A549 (cell line): ENCODE measurements at regions not wholly inside any gene's neighbourhood (a gene's known extent, or its start where the extent isn't known, plus 50 kb on each side); places are given as distances from the start of the nearest gene placed in this dataset.

Source experiments
- ATAC-seq, 2 experiments: fragments of 200-7000 bp in 1 of 2; fragments of >200 bp in 1 of 2; cut with Nextera tagmentation in 1 of 2; cut with Tn5 transposase in 1 of 2; 3 replicates each; pipeline versions ENCODE4 v1.8.0 to v1.9.1; 2018 to 2020; ENCODE audit warnings: mild to moderate bottlenecking in 1 of 2, moderate library complexity in 1 of 2
- CTCF ChIA-PET: fragments of 300-600 bp; sonication (Branson Sonifier 250); formaldehyde crosslinking; extraction: SDS; loops from one replicate; lab custom pipeline; 2021; ENCODE audit warnings: antibody characterized with exemption, inconsistent platforms; lab: Yijun Ruan, JAX
- POLR2A ChIA-PET: fragments of 350-600 bp; formaldehyde crosslinking; extraction: SDS; loops from one replicate; lab custom pipeline; 2021; ENCODE audit warnings: antibody characterized with exemption, inconsistent platforms; lab: Yijun Ruan, JAX
- DNase-seq, 2 experiments: peaks; one replicate each; pipeline versions ENCODE4 v3.0.0 to v3.0.0-alpha.2; 2011 to 2016; ENCODE audit warnings: low read depth in 1 of 2, low spot score in 1 of 2
- FAIRE-seq: peaks from 2 replicates; lab custom pipeline; 2011; peaks lifted over from hg19 to GRCh38; lab: Jason Lieb, UNC
- H3K27ac ChIP-seq, 2 experiments: fragments of >200 bp; sonication (Bioruptor Twin); formaldehyde crosslinking; 3 replicates each; pipeline ENCODE4 v1.5.1; 2016 to 2017
- H3K4me1 ChIP-seq: fragments of >200 bp; sonication (Bioruptor Twin); formaldehyde crosslinking; 3 replicates; pipeline ENCODE4 v1.6.1; 2016
- H3K4me2 ChIP-seq: fragments of >200 bp; sonication (Bioruptor Twin); formaldehyde crosslinking; 3 replicates; pipeline ENCODE4 v1.6.1; 2016
- H3K4me3 ChIP-seq: fragments of >200 bp; sonication (Bioruptor Twin); formaldehyde crosslinking; 3 replicates; pipeline ENCODE4 v1.5.1; 2016
- H3K9me3 ChIP-seq: fragments of >200 bp; sonication (Bioruptor Twin); formaldehyde crosslinking; 3 replicates; pipeline ENCODE4 v1.6.1; 2016
- CHD2 ChIP-seq: fragments of 150-350 bp; IDR thresholded peaks from 2 replicates; pipeline ENCODE4 v1.6.1; 2014; ENCODE audit warnings: low read length; ENCODE audit not compliant: partially characterized antibody
- CHD4 ChIP-seq: fragments of 200-600 bp; sonication (generic); IDR thresholded peaks from 2 replicates; pipeline ENCODE4 v1.6.1; 2016; ENCODE audit warnings: antibody characterized with exemption, mild to moderate bottlenecking, borderline replicate concordance
- EHMT2 ChIP-seq: fragments of 200-600 bp; sonication (generic); IDR thresholded peaks from 2 replicates; pipeline ENCODE4 v1.6.1; 2016; ENCODE audit warnings: antibody characterized with exemption, low read depth, mild to moderate bottlenecking, moderate library complexity
- ESRRA ChIP-seq: fragments of 150-350 bp; IDR thresholded peaks from 2 replicates; pipeline ENCODE4 v1.6.1; 2014; ENCODE audit warnings: mild to moderate bottlenecking, low read length, borderline replicate concordance
- FOSL2 ChIP-seq, 2 experiments: fragments of 450-650 bp in 1 of 2; fragments of >200 bp in 1 of 2; sonication (Bioruptor Twin) in 1 of 2; formaldehyde crosslinking; IDR thresholded peaks; 2 replicates each; pipeline versions ENCODE4 v1.5.0 to v1.6.1; 2016 to 2020; ENCODE audit warnings: mild to moderate bottlenecking in 1 of 2, moderate library complexity in 1 of 2
- GATA3 ChIP-seq: IDR thresholded peaks from 2 replicates; pipeline ENCODE4 v1.6.1; 2012; ENCODE audit warnings: borderline replicate concordance
- HEYL ChIP-seq: fragments of 250-450 bp; sonication (Bioruptor Pico); IDR thresholded peaks from 2 replicates; pipeline ENCODE4 v1.8.0; 2021; ENCODE audit warnings: mild to moderate bottlenecking, moderate library complexity
- HOXA7 ChIP-seq: fragments of 250-450 bp; sonication (Bioruptor Pico); IDR thresholded peaks from 2 replicates; pipeline ENCODE4 v1.5.0; 2020; ENCODE audit warnings: mild to moderate bottlenecking, moderate library complexity
- HOXB5 ChIP-seq: fragments of 250-450 bp; sonication (Bioruptor Pico); IDR thresholded peaks from 2 replicates; pipeline ENCODE4 v1.5.0; 2020; ENCODE audit warnings: mild to moderate bottlenecking, moderate library complexity
- JUN ChIP-seq, 2 experiments: fragments of >200 bp; sonication (Bioruptor Twin); formaldehyde crosslinking; IDR thresholded peaks; 2 replicates in 1 of 2; 3 replicates in 1 of 2; pipeline ENCODE4 v1.6.1; 2016 to 2017
- JUNB ChIP-seq: fragments of >200 bp; sonication (Bioruptor Twin); formaldehyde crosslinking; IDR thresholded peaks from 2 replicates; pipeline ENCODE4 v1.6.1; 2016
- KDM1A ChIP-seq: fragments of 200-600 bp; sonication (generic); IDR thresholded peaks from 2 replicates; pipeline ENCODE4 v1.6.1; 2016; ENCODE audit warnings: low read depth, mild to moderate bottlenecking
- KDM5A ChIP-seq: fragments of 200-600 bp; sonication (generic); IDR thresholded peaks from 2 replicates; pipeline ENCODE4 v1.6.1; 2016; ENCODE audit warnings: antibody characterized with exemption, mild to moderate bottlenecking
- MAZ ChIP-seq: fragments of 150-350 bp; IDR thresholded peaks from 2 replicates; pipeline ENCODE4 v1.6.1; 2014; ENCODE audit warnings: antibody characterized with exemption, low read depth, low read length, borderline replicate concordance
- PHF8 ChIP-seq: fragments of 200-600 bp; sonication (generic); IDR thresholded peaks from 2 replicates; pipeline ENCODE4 v1.6.1; 2016; ENCODE audit warnings: low read depth, mild to moderate bottlenecking, antibody characterized with exemption, moderate library complexity, borderline replicate concordance
- RARB ChIP-seq: fragments of 250-450 bp; sonication (Bioruptor Pico); IDR thresholded peaks from 2 replicates; pipeline ENCODE4 v1.8.0; 2021; ENCODE audit warnings: mild to moderate bottlenecking, moderate library complexity
- RCOR1 ChIP-seq: fragments of 150-350 bp; IDR thresholded peaks from 2 replicates; pipeline ENCODE4 v1.6.1; 2014; ENCODE audit warnings: antibody characterized with exemption, low read length, low read depth
- RFX5 ChIP-seq: fragments of 450-650 bp; IDR thresholded peaks from 2 replicates; pipeline ENCODE4 v1.7.1; 2014; ENCODE audit warnings: antibody characterized with exemption, mild to moderate bottlenecking, moderate library complexity
- RNF2 ChIP-seq: fragments of 200-600 bp; sonication (generic); IDR thresholded peaks from 2 replicates; pipeline ENCODE4 v1.6.1; 2016; ENCODE audit warnings: low read depth, mild to moderate bottlenecking, antibody characterized with exemption, moderate library complexity, borderline replicate concordance
- SMC3 ChIP-seq: fragments of >200 bp; sonication (Bioruptor Twin); formaldehyde crosslinking; IDR thresholded peaks from 3 replicates; pipeline ENCODE4 v1.6.1; 2018; ENCODE audit warnings: inconsistent platforms
- ZC3H11A ChIP-seq: fragments of 450-650 bp; IDR thresholded peaks from 2 replicates; pipeline ENCODE4 v1.6.1; 2014; ENCODE audit warnings: antibody characterized with exemption, mild to moderate bottlenecking
- WGBS: methylation state at CpG from one replicate; pipeline ENCODE4 v1.1.6; 2017; ENCODE audit errors: missing lambda C conversion rate; 5-methylcytosine and 5-hydroxymethylcytosine counted together
- TF ChIP-seq, protein P1 (sequence below): fragments of 450-650 bp; IDR thresholded peaks from 2 replicates; pipeline ENCODE4 v1.6.1; 2014; ENCODE audit warnings: antibody characterized with exemption
- TF ChIP-seq, protein P2 (sequence below): IDR thresholded peaks from 2 replicates; pipeline ENCODE4 v1.6.1; 2012; ENCODE audit warnings: low read depth, borderline replicate concordance
- TF ChIP-seq, protein P3 (sequence below): IDR thresholded peaks from 2 replicates; pipeline ENCODE4 v1.6.1; 2012
- TF ChIP-seq, protein P4 (sequence below): fragments of >200 bp; sonication (Bioruptor Twin); formaldehyde crosslinking; IDR thresholded peaks from 2 replicates; pipeline ENCODE4 v1.6.1; 2016

DNA sequence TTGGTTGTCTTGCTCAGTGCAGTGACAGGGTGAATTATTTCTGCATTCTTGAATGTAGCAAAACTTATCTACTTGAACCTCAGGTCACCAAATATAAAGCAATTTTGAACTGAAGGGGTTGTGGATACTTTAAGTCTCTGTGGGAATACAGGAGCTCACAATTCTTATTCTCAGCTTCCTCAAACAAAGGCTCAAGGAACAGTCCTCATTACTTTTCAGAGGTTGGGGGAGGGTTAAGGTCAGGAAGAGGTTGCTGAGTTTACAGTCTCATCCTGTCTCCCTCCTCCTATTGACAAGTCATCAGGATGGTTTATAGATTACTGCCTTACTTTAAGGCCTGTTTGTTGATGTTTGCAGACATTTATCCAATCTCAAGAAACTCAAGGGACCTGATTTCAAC, 143.6 kb upstream of the SPACA1 start:
- Histone ChIP-seq H3K4me2 (no peak overlapping the region), H3K4me3 (no peak overlapping the region), H3K4me1 (no peaks in the 10 kb centered on the region), H3K27ac (no peak overlapping the region), H3K9me3 (no peaks in the 10 kb centered on the region)
- ATAC-seq (no peak), FAIRE-seq (no peak), DNase-seq (no peak)
- CTCF ChIA-PET: no interaction called here
- no peak for TF ChIP-seq HOXB5 (CRISPR knock-in tag)
- TF ChIP-seq, protein P1, sequence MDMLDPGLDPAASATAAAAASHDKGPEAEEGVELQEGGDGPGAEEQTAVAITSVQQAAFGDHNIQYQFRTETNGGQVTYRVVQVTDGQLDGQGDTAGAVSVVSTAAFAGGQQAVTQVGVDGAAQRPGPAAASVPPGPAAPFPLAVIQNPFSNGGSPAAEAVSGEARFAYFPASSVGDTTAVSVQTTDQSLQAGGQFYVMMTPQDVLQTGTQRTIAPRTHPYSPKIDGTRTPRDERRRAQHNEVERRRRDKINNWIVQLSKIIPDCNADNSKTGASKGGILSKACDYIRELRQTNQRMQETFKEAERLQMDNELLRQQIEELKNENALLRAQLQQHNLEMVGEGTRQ: no peak
- no peak for TF ChIP-seq PHF8
- TF ChIP-seq JUNB: no peak
- TF ChIP-seq, protein P2, sequence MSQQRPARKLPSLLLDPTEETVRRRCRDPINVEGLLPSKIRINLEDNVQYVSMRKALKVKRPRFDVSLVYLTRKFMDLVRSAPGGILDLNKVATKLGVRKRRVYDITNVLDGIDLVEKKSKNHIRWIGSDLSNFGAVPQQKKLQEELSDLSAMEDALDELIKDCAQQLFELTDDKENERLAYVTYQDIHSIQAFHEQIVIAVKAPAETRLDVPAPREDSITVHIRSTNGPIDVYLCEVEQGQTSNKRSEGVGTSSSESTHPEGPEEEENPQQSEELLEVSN: no peak
- TF ChIP-seq EHMT2: no peak
- TF ChIP-seq GATA3: no peak
- TF ChIP-seq SMC3: no peak
- TF ChIP-seq FOSL2 (IDR thresholded peaks at IDR 0.05): no peak
- TF ChIP-seq FOSL2 (CRISPR knock-in tag; IDR thresholded peaks at IDR 0.05): no peak
- no peak for TF ChIP-seq KDM1A
- TF ChIP-seq HOXA7 (CRISPR knock-in tag): no peak
- no peak for TF ChIP-seq CHD4
- POLR2A ChIA-PET: no interaction called here

DNA sequence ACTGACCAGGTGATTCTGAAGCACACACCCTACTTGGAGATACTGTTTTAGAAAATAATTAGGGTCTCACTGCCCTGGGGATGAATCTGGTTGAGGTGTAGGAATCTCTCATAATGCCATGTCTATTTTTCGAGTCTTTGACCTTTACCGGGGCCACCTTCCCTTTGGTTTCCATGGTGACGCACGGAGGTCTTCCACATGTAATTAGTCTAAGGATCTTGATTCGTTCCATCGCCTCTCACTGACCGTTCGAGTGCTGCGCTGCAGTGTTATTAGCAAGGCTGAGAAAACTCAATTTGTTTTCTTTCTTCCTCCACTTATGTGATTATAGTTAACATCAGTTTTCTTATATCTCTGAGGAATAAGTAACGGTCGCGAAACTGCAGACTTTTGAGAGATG, 144.3 kb upstream of the SPACA1 start:
- no peaks in the 10 kb centered on the region for H3K4me1 ChIP-seq
- no peak overlapping the region for H3K4me2 ChIP-seq
- no peak for FAIRE-seq
- H3K9me3 ChIP-seq: no peaks in the 10 kb centered on the region
- H3K27ac ChIP-seq: no peak overlapping the region
- TF ChIP-seq RARB (CRISPR knock-in tag) (no peak), MAZ (no peak), HEYL (CRISPR knock-in tag) (no peak), GATA3 (no peak)
- TF ChIP-seq, protein P1: no peak
- WGBS: 92% methylated on average over 12 of the region's 12 CpGs
- ATAC-seq: no peak
- ChIA-PET POLR2A (no interaction called here), CTCF (no interaction called here)
- no peak overlapping the region for H3K4me3 ChIP-seq
- no peak for DNase-seq

DNA sequence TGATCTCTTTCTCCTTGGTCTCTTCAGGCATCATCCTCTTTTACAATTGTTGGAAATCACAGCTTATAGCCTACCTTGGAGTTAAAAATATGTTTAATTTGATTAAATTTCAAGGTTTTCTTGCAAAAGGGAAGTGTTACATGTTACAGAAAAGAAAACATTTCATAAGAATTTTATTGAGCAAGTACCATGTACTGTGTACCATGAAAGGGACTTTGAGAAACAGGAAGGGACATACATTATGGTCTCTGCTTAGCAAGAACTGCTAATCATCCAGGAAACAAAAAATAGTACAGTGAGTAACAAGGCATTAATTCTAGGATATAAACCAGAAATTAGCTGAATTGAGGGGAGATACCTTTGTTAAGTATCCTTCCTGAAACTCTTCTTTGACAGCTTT, 145.3 kb upstream of the SPACA1 start:
- TF ChIP-seq MAZ: no peak
- TF ChIP-seq SMC3: no peak
- TF ChIP-seq RARB (CRISPR knock-in tag): no peak
- TF ChIP-seq PHF8: no peak
- no peak for TF ChIP-seq ZC3H11A
- no peak for TF ChIP-seq RCOR1
- TF ChIP-seq ESRRA: no peak
- TF ChIP-seq RNF2: no peak
- no peak for TF ChIP-seq JUN (IDR thresholded peaks at IDR 0.05)
- no peak for TF ChIP-seq CHD2
- TF ChIP-seq, protein P2: no peak
- no peak for TF ChIP-seq KDM5A
- TF ChIP-seq, protein P3, sequence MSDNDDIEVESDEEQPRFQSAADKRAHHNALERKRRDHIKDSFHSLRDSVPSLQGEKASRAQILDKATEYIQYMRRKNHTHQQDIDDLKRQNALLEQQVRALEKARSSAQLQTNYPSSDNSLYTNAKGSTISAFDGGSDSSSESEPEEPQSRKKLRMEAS: no peak
- no peak for TF ChIP-seq HOXA7 (CRISPR knock-in tag)
- no peak for TF ChIP-seq EHMT2
- TF ChIP-seq, protein P4, sequence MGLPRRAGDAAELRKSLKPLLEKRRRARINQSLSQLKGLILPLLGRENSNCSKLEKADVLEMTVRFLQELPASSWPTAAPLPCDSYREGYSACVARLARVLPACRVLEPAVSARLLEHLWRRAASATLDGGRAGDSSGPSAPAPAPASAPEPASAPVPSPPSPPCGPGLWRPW: no peak
- no peak for TF ChIP-seq RFX5
- TF ChIP-seq, all 56 proteins: peak for 0
- CTCF ChIA-PET: interaction anchor here (0.6 kb wide), 1 partner anchor 26 kb away, joined by 4 read pairs; no protein-coding TSS in a partner anchor
- DNase-seq: no peak
- ATAC-seq: no peak
- Histone ChIP-seq H3K27ac (no peak overlapping the region), H3K4me3 (no peak overlapping the region), H3K9me3 (no peaks in the 10 kb centered on the region), H3K4me2 (no peak overlapping the region), H3K4me1 (no peaks in the 10 kb centered on the region)
- POLR2A ChIA-PET: no interaction called here
- no peak for FAIRE-seq
